Astrocyte (in vitro differentiated cells and primary cell): ENCODE measurements at regions not wholly inside any gene's neighbourhood (a gene's known extent, or its start where the extent isn't known, plus 50 kb on each side); places are given as distances from the start of the nearest gene placed in this dataset.

ENCODE experiments used
- CTCF ChIP-seq: IDR thresholded peaks from 2 replicates; pipeline ENCODE4 v1.5.1; 2011; ENCODE audit warnings: low read depth, mild to moderate bottlenecking, inconsistent platforms, low read length, moderate library complexity; ENCODE audit not compliant: insufficient read depth
- EZH2 ChIP-seq: IDR thresholded peaks from 2 replicates; pipeline ENCODE4 v1.6.1; 2012; ENCODE audit warnings: mild to moderate bottlenecking, low read length, inconsistent platforms; ENCODE audit not compliant: insufficient read depth

GRCh38 chr4:19205853-19206252, 1045.9 kb upstream of the SLIT2 start:
- TF ChIP-seq CTCF, result no peak
- TF ChIP-seq EZH2, result no peak
